ENCODE measurements at regions not wholly inside any gene's neighbourhood (a gene's known extent, or its start where the extent isn't known, plus 50 kb on each side); places are given as distances from the start of the nearest gene placed in this dataset.
"Not testable (repeated sequence)": the region's sequence is repeated elsewhere in the genome, so short reads cannot be mapped to it uniquely, and the experiment has no call there.

GRCh38 chr5:2536632-2537377, 214.7 kb downstream of the IRX2 start:
- Histone ChIP-seq H3K4me1 (ENCODE audit: control insufficient read depth, low read length) (no peaks in the 10 kb centered on the region), H3K27me3 (ENCODE audit: control insufficient read depth, low read length) (no peaks in the 10 kb centered on the region), H3K79me2 (ENCODE audit: control insufficient read depth, low read length) (no peaks in the 10 kb centered on the region), H3K27ac (ENCODE audit: low read depth, low read length) (no peak overlapping the region), H3K4me2 (ENCODE audit: low read length) (no peak overlapping the region), H3K9me2 (replicated peaks; ENCODE audit: control insufficient read depth, low read length) (no peaks in the 10 kb centered on the region), H3K36me3 (ENCODE audit: control insufficient read depth, low read length) (no peaks in the 10 kb centered on the region), H3K4me3 (ENCODE audit: low read length) (no peak overlapping the region), H4K20me1 (ENCODE audit: control insufficient read depth, insufficient read depth, low read depth, low read length) (no peaks in the 10 kb centered on the region), H3F3A (ENCODE audit: control insufficient read depth, insufficient read depth) (no peaks in the 10 kb centered on the region), H3K9me3 (ENCODE audit: control insufficient read depth, insufficient read depth, low read length) (peaks cover 3% of the 10 kb centered on the region; the same call in 1 of the 2 replicates)
- TF ChIP-seq EZH2phosphoT487 (IDR thresholded peaks at IDR 0.05; ENCODE audit: borderline replicate concordance, low read length) = no peak
- TF ChIP-seq CTCF (IDR thresholded peaks at IDR 0.05; ENCODE audit: low read depth, low read length, poor library complexity, severe bottlenecking) = no peak

- Histone ChIP-seq H3K27me3 (ENCODE audit: control insufficient read depth, low read length) (no peaks in the 10 kb centered on the region), H3K4me3 (ENCODE audit: low read length) (no peak overlapping the region), H3K36me3 (ENCODE audit: control insufficient read depth, low read length) (no peaks in the 10 kb centered on the region), H3K4me2 (ENCODE audit: low read length) (no peak overlapping the region), H3K79me2 (ENCODE audit: control insufficient read depth, low read length) (no peaks in the 10 kb centered on the region), H4K20me1 (ENCODE audit: control insufficient read depth, insufficient read depth, low read depth, low read length) (no peaks in the 10 kb centered on the region), H3K9me2 (replicated peaks; ENCODE audit: control insufficient read depth, low read length) (no peaks in the 10 kb centered on the region), H3F3A (ENCODE audit: control insufficient read depth, insufficient read depth) (no peaks in the 10 kb centered on the region), H3K9me3 (ENCODE audit: control insufficient read depth, insufficient read depth, low read length) (no peaks in the 10 kb centered on the region; the same call in 1 of the 2 replicates), H3K27ac (ENCODE audit: low read depth, low read length) (no peak overlapping the region), H3K4me1 (ENCODE audit: control insufficient read depth, low read length) (no peaks in the 10 kb centered on the region)
- no peak for TF ChIP-seq EZH2phosphoT487 (IDR thresholded peaks at IDR 0.05; ENCODE audit: borderline replicate concordance, low read length)
- no peak for TF ChIP-seq CTCF (IDR thresholded peaks at IDR 0.05; ENCODE audit: low read depth, low read length, poor library complexity, severe bottlenecking)
Observed at GRCh38 chr5:2534970-2535369, 216.5 kb downstream of the IRX2 start.

GRCh38 chr5:2534251-2534650, 217.2 kb downstream of the IRX2 start:
- Histone ChIP-seq H3K27me3 (ENCODE audit: control insufficient read depth, low read length) (no peaks in the 10 kb centered on the region), H3K27ac (ENCODE audit: low read depth, low read length) (no peak overlapping the region), H3K4me1 (ENCODE audit: control insufficient read depth, low read length) (no peaks in the 10 kb centered on the region), H3K9me3 (ENCODE audit: control insufficient read depth, insufficient read depth, low read length) (no peaks in the 10 kb centered on the region; the same call in 1 of the 2 replicates), H3K9me2 (replicated peaks; ENCODE audit: control insufficient read depth, low read length) (no peaks in the 10 kb centered on the region), H3K79me2 (ENCODE audit: control insufficient read depth, low read length) (no peaks in the 10 kb centered on the region), H4K20me1 (ENCODE audit: control insufficient read depth, insufficient read depth, low read depth, low read length) (no peaks in the 10 kb centered on the region), H3K4me3 (ENCODE audit: low read length) (no peak overlapping the region), H3K4me2 (ENCODE audit: low read length) (no peak overlapping the region), H3K36me3 (ENCODE audit: control insufficient read depth, low read length) (no peaks in the 10 kb centered on the region), H3F3A (ENCODE audit: control insufficient read depth, insufficient read depth) (no peaks in the 10 kb centered on the region)
- TF ChIP-seq EZH2phosphoT487 (IDR thresholded peaks at IDR 0.05; ENCODE audit: borderline replicate concordance, low read length) = no peak

GRCh38 chr5:2533848-2534247, 217.6 kb downstream of the IRX2 start:
- H4K20me1 ChIP-seq (ENCODE audit: control insufficient read depth, insufficient read depth, low read depth, low read length); H3F3A ChIP-seq (ENCODE audit: control insufficient read depth, insufficient read depth); H3K27ac ChIP-seq (ENCODE audit: low read depth, low read length); H3K4me1 ChIP-seq (ENCODE audit: control insufficient read depth, low read length); H3K9me2 ChIP-seq (replicated peaks; ENCODE audit: control insufficient read depth, low read length); H3K36me3 ChIP-seq (ENCODE audit: control insufficient read depth, low read length); H3K27me3 ChIP-seq (ENCODE audit: control insufficient read depth, low read length); H3K4me2 ChIP-seq (ENCODE audit: low read length); H3K4me3 ChIP-seq (ENCODE audit: low read length); H3K9me3 ChIP-seq (ENCODE audit: control insufficient read depth, insufficient read depth, low read length); H3K79me2 ChIP-seq (ENCODE audit: control insufficient read depth, low read length): not testable (repeated sequence)

Measured in DOHH2 (cell line).